ENCODE measurements at regions not wholly inside any gene's neighbourhood (a gene's known extent, or its start where the extent isn't known, plus 50 kb on each side); places are given as distances from the start of the nearest gene placed in this dataset.
"Not testable (repeated sequence)": the region's sequence is repeated elsewhere in the genome, so short reads cannot be mapped to it uniquely, and the experiment has no call there.

GRCh38 chr13:74730556-74731331 lies 596.5 kb upstream of the KLF12 start:
- no peak for DNase-seq (ENCODE audit: low read depth)

DNA sequence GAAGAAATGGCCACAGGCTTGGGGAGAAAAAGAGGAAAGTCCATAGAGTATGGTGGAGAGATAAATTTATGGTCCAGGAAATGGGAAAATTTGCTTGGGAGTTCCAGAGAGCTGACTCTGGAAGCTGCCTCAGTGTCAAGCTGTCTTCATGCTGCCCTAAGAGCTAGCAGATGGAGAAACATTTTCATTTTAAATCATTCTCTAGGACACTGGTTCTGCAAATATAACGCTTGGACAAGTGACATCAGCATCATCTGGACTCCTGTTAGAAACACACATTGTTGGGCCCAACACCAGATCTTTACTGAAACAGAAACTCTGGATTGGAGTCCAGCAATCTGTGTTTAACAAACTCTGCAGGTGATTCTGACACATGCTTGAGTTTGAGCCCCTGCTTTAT lies 592.0 kb upstream of the KLF12 start:
- DNase-seq (ENCODE audit: low read depth) = no peak

GRCh38 chr13:74718232-74718842 lies 584.1 kb upstream of the KLF12 start:
- DNase-seq (ENCODE audit: low read depth) = not testable (repeated sequence)

GRCh38 chr13:74715718-74716117 lies 581.5 kb upstream of the KLF12 start:
- DNase-seq (ENCODE audit: low read depth) = no peak

DNA sequence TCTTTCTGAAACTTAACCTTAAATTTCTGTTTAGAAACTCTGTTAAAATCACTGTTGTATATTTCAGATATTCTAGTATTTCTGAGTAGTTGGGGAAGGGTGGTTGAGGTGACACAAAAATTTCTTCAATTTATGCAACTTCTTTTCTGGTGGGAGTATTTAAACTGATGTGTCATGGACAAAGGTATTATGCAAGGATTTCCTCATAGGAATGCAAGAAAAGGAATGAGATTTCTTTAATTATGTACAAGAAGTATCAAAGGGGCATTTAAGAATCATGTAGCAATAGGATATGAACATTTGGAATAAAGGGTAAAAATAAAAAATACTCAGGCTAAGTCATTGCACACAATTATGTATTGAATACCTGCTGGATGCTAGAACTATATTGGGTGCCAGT lies 575.8 kb upstream of the KLF12 start:
- DNase-seq (ENCODE audit: low read depth) = peak; percentile 66

- DNase-seq (ENCODE audit: low read depth) = no peak
These were observed 575.0 kb upstream of the KLF12 start for GRCh38 chr13:74709226-74709625.

- DNase-seq (ENCODE audit: low read depth) = no peak
These were observed 574.4 kb upstream of the KLF12 start for GRCh38 chr13:74708629-74709028.

- no peak for DNase-seq (ENCODE audit: low read depth)
These were observed 573.1 kb upstream of the KLF12 start for GRCh38 chr13:74707291-74707690.

- DNase-seq (ENCODE audit: low read depth) = no peak
These were observed 572.6 kb upstream of the KLF12 start for GRCh38 chr13:74706801-74707200.

GRCh38 chr13:74705438-74705837 lies 571.2 kb upstream of the KLF12 start:
- no peak for DNase-seq (ENCODE audit: low read depth)

- DNase-seq (ENCODE audit: low read depth) = no peak
These were observed 569.7 kb upstream of the KLF12 start for GRCh38 chr13:74703855-74704387.

DNA sequence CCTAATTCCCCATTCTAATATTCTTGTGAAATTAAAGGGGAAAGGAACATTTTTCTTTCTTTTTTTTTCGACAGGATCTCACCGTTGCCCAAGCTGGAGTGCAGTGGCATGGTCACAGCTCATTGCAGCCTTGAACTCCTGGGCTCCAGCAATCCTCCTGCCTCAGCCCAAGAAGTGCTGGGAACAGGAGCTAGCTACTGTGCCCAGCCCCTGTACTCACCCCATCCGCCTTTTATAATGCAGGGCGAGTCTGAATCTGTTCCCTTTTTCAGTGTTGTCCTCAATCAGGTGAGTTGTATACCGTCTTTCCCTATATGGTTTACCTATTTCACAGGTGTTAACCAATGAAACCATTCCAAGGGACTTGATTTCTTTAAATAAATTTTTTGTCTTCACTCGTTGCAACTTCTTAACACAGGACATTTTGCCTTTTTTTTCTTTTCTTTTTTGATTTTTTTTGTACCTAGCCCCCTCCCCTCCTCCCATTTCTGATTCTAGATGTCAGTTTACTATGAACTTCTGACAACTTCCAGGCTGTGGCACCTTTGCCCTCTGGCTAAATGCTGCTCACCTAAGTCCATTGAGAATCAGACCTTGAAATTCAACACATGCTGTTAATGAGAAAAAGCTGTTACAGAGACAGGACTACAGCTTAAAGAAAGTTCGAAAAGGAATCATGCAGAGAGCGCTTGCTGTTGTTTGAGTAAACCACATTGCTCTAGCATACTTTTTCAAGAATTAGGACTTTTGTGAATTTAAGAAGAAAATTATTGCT lies 562.1 kb upstream of the KLF12 start:
- DNase-seq (ENCODE audit: low read depth) = no peak

GRCh38 chr13:74695021-74695800 lies 561.0 kb upstream of the KLF12 start:
- DNase-seq (ENCODE audit: low read depth) = peak; percentile 22

GRCh38 chr13:74687442-74688182 lies 553.4 kb upstream of the KLF12 start:
- no peak for DNase-seq (ENCODE audit: low read depth)

DNA sequence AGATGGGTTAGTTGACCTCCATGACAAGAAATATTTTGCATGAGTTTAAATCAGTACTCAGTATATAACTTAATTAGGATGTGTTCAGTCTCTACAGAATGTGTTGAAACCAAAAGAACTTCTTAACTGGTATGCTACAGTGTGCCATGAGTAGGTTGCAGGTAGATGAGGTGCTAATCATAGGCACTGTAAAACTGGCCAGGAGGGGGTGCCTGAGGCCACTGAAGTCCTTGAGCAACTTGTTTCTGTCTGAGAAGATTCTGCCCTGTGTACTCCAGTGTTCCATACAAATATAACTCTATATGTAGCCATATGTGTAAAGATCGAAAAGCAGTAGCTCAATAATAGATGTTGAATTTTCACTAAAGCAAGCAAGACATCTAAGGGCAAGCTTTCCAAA lies 549.2 kb upstream of the KLF12 start:
- peak; percentile 29 for DNase-seq (ENCODE audit: low read depth)

GRCh38 chr13:74682746-74683145 lies 548.5 kb upstream of the KLF12 start:
- DNase-seq (ENCODE audit: low read depth) = no peak

DNA sequence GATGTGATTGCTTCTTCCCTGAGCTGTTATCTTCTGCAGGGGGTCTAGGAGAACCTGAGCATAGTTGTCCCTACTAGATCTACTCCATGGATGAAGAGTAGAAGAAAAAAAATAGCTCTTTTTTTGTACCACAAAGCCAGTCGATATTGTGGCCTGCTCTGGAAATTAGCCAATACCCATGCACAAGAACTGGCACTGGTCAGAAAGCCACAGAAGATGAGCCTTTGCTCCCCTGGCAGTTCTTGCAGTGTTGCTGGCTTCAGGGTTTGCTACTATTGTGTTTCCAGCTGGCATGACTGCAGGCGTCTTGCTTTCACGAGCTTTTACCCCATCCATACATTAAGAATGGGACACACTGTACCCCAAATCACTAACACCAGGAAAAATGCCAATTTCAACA lies 547.7 kb upstream of the KLF12 start:
- DNase-seq (ENCODE audit: low read depth) = no peak

- no peak for DNase-seq (ENCODE audit: low read depth)
These were observed 544.2 kb upstream of the KLF12 start for GRCh38 chr13:74678308-74678965.

GRCh38 chr13:74675972-74676371 lies 541.8 kb upstream of the KLF12 start:
- no peak for DNase-seq (ENCODE audit: low read depth)

GRCh38 chr13:74675182-74675581 lies 541.0 kb upstream of the KLF12 start:
- peak; percentile 56 for DNase-seq (ENCODE audit: low read depth)

DNA sequence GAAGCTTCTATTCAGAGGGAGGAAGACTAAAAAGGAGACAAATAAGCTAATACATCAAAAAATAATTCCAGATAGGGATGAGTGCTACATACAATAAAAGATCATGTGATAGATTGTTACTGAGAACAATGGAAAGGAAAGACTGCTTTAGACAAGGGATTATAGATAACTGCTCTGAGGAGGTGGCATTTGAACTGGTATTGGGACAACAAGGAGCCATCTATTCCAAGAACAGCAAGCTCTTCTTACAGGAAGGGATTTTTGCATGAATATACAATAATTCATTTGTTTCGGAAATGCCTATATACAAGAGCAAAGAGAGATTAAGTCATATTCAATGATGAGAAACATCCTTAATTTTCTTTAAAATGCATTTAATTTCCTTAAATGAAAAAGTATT lies 540.5 kb upstream of the KLF12 start:
- DNase-seq (ENCODE audit: low read depth) = no peak

All from iris pigment epithelial cell (primary cell).